T-helper 1 cell (primary cell): ENCODE measurements at regions not wholly inside any gene's neighbourhood (a gene's known extent, or its start where the extent isn't known, plus 50 kb on each side); places are given as distances from the start of the nearest gene placed in this dataset.

Experiments
- DNase-seq, 5 donors: peaks; one replicate each; pipeline ENCODE4 v3.0.0-alpha.2; 2012 to 2020

DNA sequence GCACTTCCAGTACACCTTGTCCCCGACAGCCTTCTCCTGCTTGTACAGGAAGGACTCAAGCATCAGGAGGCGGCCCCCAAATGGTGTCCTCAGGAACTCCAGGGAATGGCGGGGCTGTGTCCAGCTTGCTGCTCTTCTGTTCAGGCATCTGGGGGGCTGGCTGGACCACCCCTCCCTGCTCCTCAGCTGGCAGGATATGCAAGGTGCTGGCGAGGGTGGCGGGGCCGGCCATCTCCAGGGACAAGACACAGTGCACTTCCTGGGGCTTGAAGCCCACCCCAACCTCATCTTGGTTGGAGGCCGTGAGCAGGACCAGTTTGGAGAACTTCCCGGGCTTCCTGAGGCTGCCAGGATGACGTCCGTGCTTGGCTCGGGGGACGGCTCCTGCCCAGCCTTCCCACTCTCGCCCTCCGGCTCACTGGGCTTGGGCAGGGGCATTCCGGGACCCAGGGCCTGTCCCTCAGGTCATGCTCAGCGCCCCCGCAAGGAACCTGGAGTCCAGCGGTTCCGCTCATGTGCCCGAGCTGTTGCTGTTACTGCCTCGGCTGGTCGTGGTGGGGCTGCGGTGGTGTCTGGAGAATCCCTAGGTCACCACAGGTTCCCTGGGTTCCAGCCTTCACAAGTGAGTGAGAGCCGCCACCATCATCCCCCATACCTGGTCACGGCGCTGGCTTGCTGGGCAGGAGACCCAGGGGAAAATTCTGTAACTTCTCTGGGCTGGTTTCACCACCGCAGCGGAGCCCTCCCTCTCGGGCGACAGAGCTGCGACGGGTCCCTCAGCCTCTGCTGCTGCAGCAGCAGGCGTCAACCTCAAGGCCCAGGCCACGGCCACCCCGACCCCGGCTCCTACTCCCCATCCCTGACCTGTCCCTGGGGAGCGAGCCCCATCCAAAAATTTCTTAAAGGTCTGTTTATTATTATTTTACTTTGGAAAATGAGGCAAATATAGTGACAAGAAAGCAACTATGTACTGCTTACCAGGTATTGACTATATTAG is 82.8 kb upstream of the FXR1 start:
- no peak for DNase-seq

DNA sequence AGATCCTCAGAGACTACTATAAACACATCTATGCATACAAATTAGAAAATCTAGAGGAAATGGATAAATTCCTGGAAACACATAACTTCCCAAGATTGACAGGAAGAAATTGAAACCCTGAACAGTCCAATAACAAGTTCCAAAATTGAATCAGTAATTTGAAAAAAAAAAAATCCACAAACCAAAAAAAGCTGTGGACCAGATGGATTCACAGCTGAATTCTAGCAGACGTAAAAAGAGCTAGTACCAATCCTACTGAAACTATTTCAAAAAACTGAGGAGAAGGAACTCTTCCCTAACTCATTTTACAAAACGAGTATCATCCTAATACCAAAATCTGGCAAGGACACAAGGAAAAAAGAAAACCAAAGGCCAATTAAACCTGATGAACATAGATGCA is 77.0 kb upstream of the FXR1 start:
- DNase-seq, result no peak

DNA sequence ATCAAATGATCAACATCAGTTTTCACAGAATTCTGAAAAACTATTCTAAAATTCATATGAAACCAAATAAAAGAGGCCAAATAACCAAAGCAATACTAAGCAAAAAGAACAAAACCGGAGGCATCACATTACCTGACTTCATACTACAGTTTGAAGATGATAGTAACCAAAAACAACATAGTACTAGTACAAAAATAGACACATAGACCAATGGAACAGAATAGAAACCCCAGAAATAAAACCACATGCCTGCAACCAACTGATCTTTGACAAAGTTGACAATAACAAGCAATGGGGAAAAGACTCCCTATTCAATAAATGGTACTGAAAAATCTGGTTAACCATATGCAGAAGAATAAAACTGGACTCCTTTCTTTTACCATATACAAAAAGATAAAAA is 75.7 kb upstream of the FXR1 start:
- no peak for DNase-seq

DNA sequence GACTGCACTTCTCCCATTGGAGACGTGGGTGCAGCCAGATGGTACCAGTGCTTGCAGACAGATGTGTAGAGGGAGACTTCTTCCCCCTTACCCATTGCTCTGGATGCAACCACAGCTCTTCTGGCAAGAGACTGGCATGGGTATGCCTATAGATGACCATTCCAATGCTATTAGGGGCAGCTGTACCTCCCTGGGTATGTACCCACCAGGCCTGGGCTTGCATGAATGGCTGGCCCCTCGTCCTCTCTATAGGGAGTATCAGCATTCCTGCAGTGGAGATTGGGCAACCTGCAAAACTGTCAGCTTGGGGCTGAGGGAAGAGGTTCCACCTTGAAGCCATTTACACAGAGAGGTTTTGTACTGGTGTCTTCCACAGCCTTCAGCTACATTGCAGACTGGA is 57.6 kb upstream of the FXR1 start:
- DNase-seq, result no peak

DNA sequence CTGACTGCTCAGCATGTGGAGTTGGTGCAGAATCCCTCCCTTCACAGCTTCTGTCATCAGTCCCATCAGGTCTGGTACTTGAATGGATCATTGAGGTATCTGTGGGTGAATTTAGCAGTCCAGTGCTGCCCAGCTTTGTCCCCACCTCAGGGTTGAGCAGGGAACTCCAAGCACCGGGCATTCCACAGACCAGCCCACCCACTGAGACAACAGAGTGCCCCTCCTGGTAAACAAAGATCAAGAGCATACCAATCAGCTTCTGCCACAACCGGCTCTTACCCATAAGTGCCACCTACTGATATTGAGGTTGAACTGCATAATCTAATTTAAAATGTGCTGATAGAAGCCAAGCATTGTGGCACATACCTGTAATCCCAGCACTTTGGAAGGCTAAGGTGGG is 57.1 kb upstream of the FXR1 start:
- DNase-seq, result no peak

DNA sequence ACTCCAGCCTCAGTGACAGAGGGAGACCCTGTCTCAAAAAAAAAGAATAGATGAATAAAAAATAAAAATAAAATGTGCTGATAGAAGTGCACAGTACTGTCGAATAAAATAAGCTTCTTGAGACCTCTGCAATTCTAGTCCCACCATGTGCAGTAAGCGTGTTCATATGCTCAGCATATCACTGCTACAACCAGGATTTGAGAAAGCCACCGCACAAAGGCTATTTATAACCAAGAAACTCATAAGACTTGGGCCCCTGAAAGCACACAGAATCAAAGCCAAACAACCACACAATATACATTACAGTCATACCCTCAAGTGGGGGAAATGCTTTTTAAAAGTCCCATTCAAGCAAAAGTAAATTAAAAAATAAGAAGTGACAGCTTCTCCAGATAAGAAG is 56.5 kb upstream of the FXR1 start:
- DNase-seq, result no peak

DNA sequence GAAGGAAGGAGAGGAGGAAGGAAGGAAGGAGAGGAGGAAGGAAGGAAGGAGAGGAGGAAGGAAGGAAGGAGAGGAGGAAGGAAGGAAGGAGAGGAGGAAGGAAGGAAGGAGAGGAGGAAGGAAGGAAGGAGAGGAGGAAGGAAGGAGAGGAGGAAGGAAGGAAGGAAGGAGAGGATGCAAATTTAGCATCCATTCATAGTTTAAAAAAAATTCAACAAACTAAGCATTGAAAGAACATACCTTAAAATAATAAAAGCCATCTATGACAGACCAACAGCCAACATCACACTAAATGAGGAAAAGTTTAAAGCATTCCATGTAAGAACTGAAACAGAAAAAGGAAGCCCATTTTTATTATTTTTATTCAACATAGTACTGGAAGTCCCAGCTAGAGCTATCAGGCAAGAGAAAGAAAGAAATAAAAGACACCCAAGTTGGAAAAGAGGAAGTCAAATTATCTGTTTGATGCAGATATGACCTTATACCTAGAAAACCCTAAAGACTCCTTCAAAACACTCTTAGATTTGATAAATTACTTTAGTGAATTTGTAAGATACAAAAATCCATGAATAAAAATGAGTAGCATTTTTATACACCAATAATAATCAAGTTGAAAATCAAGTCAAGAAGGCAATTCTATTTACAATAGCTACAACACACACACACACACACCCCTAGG is 52.2 kb upstream of the FXR1 start:
- DNase-seq, result no peak
